H1 (cell line): ENCODE measurements at regions not wholly inside any gene's neighbourhood (a gene's known extent, or its start where the extent isn't known, plus 50 kb on each side); places are given as distances from the start of the nearest gene placed in this dataset.

Experiments
- CTCF ChIA-PET: fragments of 300-600 bp; sonication (Branson Sonifier 250); formaldehyde crosslinking; loops from one replicate; lab custom pipeline; 2021; ENCODE audit not compliant: partially characterized antibody; lab: Charles Lee
- POLR2A ChIA-PET: fragments of 300-600 bp; sonication (Branson Sonifier 250); formaldehyde crosslinking; loops from one replicate; lab custom pipeline; 2021; ENCODE audit warnings: inconsistent platforms; ENCODE audit not compliant: partially characterized antibody; lab: Charles Lee
- DNase-seq, 2 experiments: peaks; one replicate each; pipeline versions ENCODE4 v3.0.0 to v3.0.0-alpha.2; 2010 to 2022; ENCODE audit warnings: low spot score in 2 of 2, low read depth in 1 of 2, mixed read lengths in 1 of 2
- FAIRE-seq: peaks from 2 replicates; lab custom pipeline; 2011; peaks lifted over from hg19 to GRCh38; lab: Jason Lieb, UNC
- H2AFZ ChIP-seq: 2 replicates; pipeline ENCODE4 v1.8.1; 2012; ENCODE audit warnings: low read length, inconsistent platforms
- H2AK5ac ChIP-seq: 2 replicates; pipeline ENCODE4 v1.6.1; 2013; ENCODE audit warnings: low read depth, low read length
- H2BK120ac ChIP-seq: replicated peaks from 2 replicates; pipeline ENCODE3; 2013; ENCODE audit warnings: low read depth, low read length, inconsistent platforms
- H2BK12ac ChIP-seq: 2 replicates; pipeline ENCODE4 v1.6.1; 2013; ENCODE audit warnings: low read depth, low read length
- H2BK15ac ChIP-seq: 2 replicates; pipeline ENCODE4 v1.6.1; 2013; ENCODE audit warnings: low read length
- H2BK20ac ChIP-seq: 2 replicates; pipeline ENCODE4 v1.6.1; 2013; ENCODE audit warnings: low read length
- H2BK5ac ChIP-seq: 2 replicates; pipeline ENCODE4 v1.6.1; 2013; ENCODE audit warnings: low read depth, low read length
- H3K14ac ChIP-seq: 2 replicates; pipeline ENCODE4 v1.6.1; 2013; ENCODE audit warnings: inconsistent platforms; ENCODE audit not compliant: insufficient read length
- H3K18ac ChIP-seq: 2 replicates; pipeline ENCODE4 v1.6.1; 2013; ENCODE audit warnings: low read length; ENCODE audit errors: extremely low read depth
- H3K23ac ChIP-seq: 2 replicates; pipeline ENCODE4 v1.6.1; 2013; ENCODE audit warnings: inconsistent platforms; ENCODE audit not compliant: insufficient read length
- H3K23me2 ChIP-seq: 2 replicates; pipeline ENCODE4 v1.6.1; 2013; ENCODE audit warnings: low read depth, low read length
- H3K27ac ChIP-seq: 2 replicates; pipeline ENCODE4 v1.6.1; 2011; ENCODE audit warnings: low read depth, low read length, inconsistent platforms
- H3K27me3 ChIP-seq, 4 experiments: replicated peaks in 1 of 4; 1 replicate in 1 of 4; 2 replicates in 3 of 4; pipeline versions ENCODE4 v1.6.1 to v1.8.1; 2011 to 2013; ENCODE audit warnings: low read length in 3 of 4, mild to moderate bottlenecking in 3 of 4, inconsistent platforms in 2 of 4, mixed read lengths in 2 of 4, moderate library complexity in 1 of 4; ENCODE audit not compliant: control insufficient read depth in 3 of 4, insufficient read depth in 3 of 4; ENCODE audit errors: extremely low read depth in 1 of 4
- H3K36me3 ChIP-seq, 4 experiments: 2 replicates each; pipeline versions ENCODE4 v1.6.1 to v1.8.1; 2011 to 2013; ENCODE audit warnings: mild to moderate bottlenecking in 4 of 4, low read length in 3 of 4, moderate library complexity in 2 of 4, control low read depth in 1 of 4, inconsistent platforms in 1 of 4; ENCODE audit not compliant: insufficient read depth in 4 of 4, control insufficient read depth in 2 of 4
- H3K4ac ChIP-seq: replicated peaks from 2 replicates; pipeline ENCODE3; 2013; ENCODE audit warnings: low read length, low read depth, mixed read lengths, inconsistent platforms; ENCODE audit not compliant: insufficient read length
- H3K4me1 ChIP-seq, 4 experiments: replicated peaks in 1 of 4; 1 replicate in 1 of 4; 2 replicates in 3 of 4; pipeline versions ENCODE4 v1.6.1 to v1.8.1; 2011 to 2013; ENCODE audit warnings: low read length in 3 of 4, inconsistent platforms in 2 of 4, mixed read lengths in 1 of 4; ENCODE audit not compliant: insufficient read depth in 4 of 4, control insufficient read depth in 3 of 4
- H3K4me2 ChIP-seq, 2 experiments: 2 replicates each; pipeline versions ENCODE4 v1.6.1 to v1.8.1; 2011 to 2013; ENCODE audit warnings: low read depth in 2 of 2, low read length in 2 of 2, control low read depth in 1 of 2, inconsistent platforms in 1 of 2, mild to moderate bottlenecking in 1 of 2; ENCODE audit not compliant: insufficient read depth in 1 of 2
- H3K4me3 ChIP-seq, 4 experiments: fragments of 200-600, 300-600 bp in 1 of 4; sonication (generic), shearing (Covaris generic), sonication (Bioruptor Twin) in 1 of 4; 2 replicates each; pipeline versions ENCODE4 v1.5.1 to v1.8.1; 2011 to 2016; ENCODE audit warnings: low read length in 4 of 4, low read depth in 3 of 4, control low read depth in 2 of 4, inconsistent platforms in 2 of 4, mild to moderate bottlenecking in 2 of 4, mixed read lengths in 1 of 4, moderate library complexity in 1 of 4; ENCODE audit not compliant: insufficient read depth in 2 of 4; ENCODE audit errors: extremely low read depth in 1 of 4
- H3K56ac ChIP-seq: replicated peaks from 2 replicates; pipeline ENCODE3; 2013; ENCODE audit warnings: low read depth, mild to moderate bottlenecking, mixed read lengths, low read length, inconsistent platforms; ENCODE audit not compliant: insufficient read length
- H3K79me1 ChIP-seq: 2 replicates; pipeline ENCODE4 v1.6.1; 2013; ENCODE audit warnings: low read depth, low read length, control low read depth
- H3K79me2 ChIP-seq, 2 experiments: 2 replicates each; pipeline versions ENCODE4 v1.6.1 to v1.8.1; 2012 to 2013; ENCODE audit warnings: low read length in 2 of 2, mild to moderate bottlenecking in 2 of 2, inconsistent platforms in 1 of 2; ENCODE audit not compliant: insufficient read depth in 2 of 2, control insufficient read depth in 1 of 2
- H3K9ac ChIP-seq, 4 experiments: replicated peaks in 1 of 4; 1 replicate in 1 of 4; 2 replicates in 3 of 4; pipeline versions ENCODE4 v1.6.1 to v1.8.1; 2011 to 2013; ENCODE audit warnings: low read depth in 3 of 4, low read length in 3 of 4, control low read depth in 2 of 4, mild to moderate bottlenecking in 2 of 4, moderate library complexity in 2 of 4, inconsistent platforms in 1 of 4; ENCODE audit errors: extremely low read depth in 1 of 4
- H3K9me3 ChIP-seq, 2 experiments: 2 replicates each; pipeline versions ENCODE4 v1.6.1 to v1.8.1; 2012 to 2013; ENCODE audit warnings: mild to moderate bottlenecking in 2 of 2, moderate library complexity in 2 of 2, control low read depth in 1 of 2, inconsistent platforms in 1 of 2, low read depth in 1 of 2, low read length in 1 of 2, mixed read lengths in 1 of 2; ENCODE audit not compliant: insufficient read depth in 2 of 2
- H4K20me1 ChIP-seq, 2 experiments: replicated peaks in 1 of 2; 2 replicates each; pipeline versions ENCODE3 to v1.8.1; 2011 to 2013; ENCODE audit warnings: inconsistent platforms in 2 of 2, low read length in 2 of 2, mild to moderate bottlenecking in 1 of 2; ENCODE audit not compliant: insufficient read depth in 2 of 2, control insufficient read depth in 1 of 2
- H4K5ac ChIP-seq: 2 replicates; pipeline ENCODE4 v1.6.1; 2013; ENCODE audit warnings: low read length, low read depth, mixed read lengths, inconsistent platforms; ENCODE audit not compliant: insufficient read length
- H4K8ac ChIP-seq: 2 replicates; pipeline ENCODE4 v1.8.0; 2013; ENCODE audit warnings: mild to moderate bottlenecking, moderate library complexity, low read length, inconsistent platforms; ENCODE audit not compliant: insufficient read depth; ENCODE audit errors: extremely low read depth
- H4K91ac ChIP-seq: replicated peaks from 2 replicates; pipeline ENCODE3; 2013; ENCODE audit warnings: low read length, mixed read lengths, inconsistent platforms; ENCODE audit not compliant: insufficient read length
- BRCA1 ChIP-seq: IDR thresholded peaks from 2 replicates; pipeline ENCODE4 v1.6.1; 2012; ENCODE audit warnings: low read depth, low read length, improper control_type of control experiment
- FOSL1 ChIP-seq: IDR thresholded peaks from 2 replicates; pipeline ENCODE4 v1.6.1; 2011; ENCODE audit warnings: mild to moderate bottlenecking, low read depth, low read length, moderate library complexity; ENCODE audit not compliant: insufficient read depth
- HDAC2 ChIP-seq, 2 experiments: fragments of 300-600 bp in 1 of 2; sonication (generic) in 1 of 2; IDR thresholded peaks; 2 replicates each; pipeline ENCODE4 v1.6.1; 2011 to 2012; ENCODE audit warnings: low read depth in 2 of 2, low read length in 2 of 2, mild to moderate bottlenecking in 2 of 2, moderate library complexity in 2 of 2, borderline replicate concordance in 1 of 2, inconsistent platforms in 1 of 2
- JUND ChIP-seq: IDR thresholded peaks from 2 replicates; pipeline ENCODE4 v1.6.1; 2011; ENCODE audit warnings: mild to moderate bottlenecking, improper control_type of control experiment, low read length
- NANOG ChIP-seq: IDR thresholded peaks from 2 replicates; pipeline ENCODE4 v1.6.1; 2011; ENCODE audit warnings: low read length, low read depth, mild to moderate bottlenecking, inconsistent platforms; ENCODE audit not compliant: insufficient read depth, poor library complexity, severe bottlenecking
- RAD21 ChIP-seq, 2 experiments: IDR thresholded peaks in 1 of 2; conservative IDR thresholded peaks in 1 of 2; 2 replicates each; pipeline ENCODE4 v1.6.1; 2011; ENCODE audit warnings: low read depth in 2 of 2, low read length in 2 of 2, improper control_type of control experiment in 1 of 2, inconsistent platforms in 1 of 2, mild to moderate bottlenecking in 1 of 2, moderate library complexity in 1 of 2
- RXRA ChIP-seq: IDR thresholded peaks from 2 replicates; pipeline ENCODE4 v1.6.1; 2011; ENCODE audit warnings: low read depth, mild to moderate bottlenecking, low read length, moderate library complexity; ENCODE audit not compliant: insufficient read depth
- SAP30 ChIP-seq: fragments of 300-600 bp; sonication (generic); IDR thresholded peaks from 2 replicates; pipeline ENCODE4 v1.7.1; 2012; ENCODE audit warnings: low read length, moderate library complexity, mild to moderate bottlenecking, inconsistent platforms; ENCODE audit not compliant: insufficient read depth, insufficient replicate concordance
- SIN3A ChIP-seq, 2 experiments: IDR thresholded peaks in 1 of 2; conservative IDR thresholded peaks in 1 of 2; 2 replicates each; pipeline ENCODE4 v1.6.1; 2011 to 2012; ENCODE audit warnings: low read length in 2 of 2, improper control_type of control experiment in 1 of 2, low read depth in 1 of 2, mild to moderate bottlenecking in 1 of 2
- SP1 ChIP-seq: IDR thresholded peaks from 2 replicates; pipeline ENCODE4 v1.6.1; 2011; ENCODE audit warnings: low read depth, low read length
- SP4 ChIP-seq: IDR thresholded peaks from 2 replicates; pipeline ENCODE4 v1.6.1; 2012; ENCODE audit warnings: low read length, inconsistent platforms
- WGBS, 2 experiments: shearing (Covaris generic) in 1 of 2; methylation state at CpG; one replicate each; pipeline versions ENCODE4 v1.1.6 to v1.1.7; 2013 to 2015; ENCODE audit warnings: low lambda C conversion rate in 2 of 2, mixed read lengths in 2 of 2, inconsistent platforms in 1 of 2, low coverage in 1 of 2, missing lambda C conversion rate in 1 of 2; ENCODE audit not compliant: insufficient replicate concordance in 2 of 2, insufficient coverage in 1 of 2, insufficient read length in 1 of 2; ENCODE audit errors: extremely low coverage in 1 of 2, missing lambda C conversion rate in 1 of 2; 5-methylcytosine and 5-hydroxymethylcytosine counted together
- TF ChIP-seq, protein P1 (sequence below): IDR thresholded peaks from 2 replicates; pipeline ENCODE4 v1.6.1; 2012; ENCODE audit warnings: low read length, inconsistent platforms

DNA sequence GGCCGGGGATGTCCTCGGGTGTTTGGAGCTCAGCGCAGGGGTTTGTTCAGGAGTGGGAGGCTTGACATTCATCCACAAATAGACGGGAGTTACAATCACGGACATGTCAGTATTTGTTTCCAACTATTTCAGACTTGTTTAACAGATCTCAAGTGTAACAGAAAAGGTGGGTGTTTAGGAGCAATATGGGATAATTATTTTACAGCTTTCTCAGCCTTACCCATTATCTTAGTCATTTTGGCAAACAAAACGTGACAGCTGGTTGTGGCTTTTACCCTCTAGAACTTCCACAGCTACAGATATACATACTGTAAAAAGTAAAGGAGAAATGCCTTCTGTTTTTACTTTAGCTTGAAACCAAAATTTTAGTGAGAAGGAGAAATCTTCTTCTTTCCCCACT lies 178.7 kb upstream of the TMEM45B start:
- FAIRE-seq, result no peak
- Histone ChIP-seq H4K20me1 (no peaks in the 10 kb centered on the region), H3K4me2 (no peak overlapping the region), H2BK120ac (no peak overlapping the region), H2BK5ac (no peak overlapping the region), H3K9ac (no peak overlapping the region), H3K79me1 (no peaks in the 10 kb centered on the region), H3K4me1 (no peaks in the 10 kb centered on the region), H3K56ac (no peak overlapping the region), H3K4ac (no peak overlapping the region), H2BK15ac (no peak overlapping the region), H3K27ac (no peak overlapping the region), H3K36me3 (no peaks in the 10 kb centered on the region), H2AFZ (no peak overlapping the region), H3K23me2 (no peaks in the 10 kb centered on the region), H3K9me3 (no peaks in the 10 kb centered on the region; a peak in 1 of 4 replicates), H4K5ac (no peak overlapping the region), H3K14ac (no peak overlapping the region), H3K4me3 (no peak overlapping the region), H3K27me3 (no peaks in the 10 kb centered on the region), H4K91ac (no peak overlapping the region), H3K18ac (no peak overlapping the region), H3K23ac (no peak overlapping the region), H3K79me2 (no peaks in the 10 kb centered on the region), H4K8ac (no peak overlapping the region), H2AK5ac (no peak overlapping the region), H2BK12ac (no peak overlapping the region), H2BK20ac (no peak overlapping the region)
- no peak for DNase-seq
- ChIA-PET CTCF (interaction anchor here (1.0 kb wide), 2 partner anchors 54 to 87 kb away, joined by 3 read pairs; no protein-coding TSS in a partner anchor), POLR2A (no interaction called here)
- 92% methylated on average over 6 of the region's 6 CpGs; no CpG with 5 or more reads in 1 of the 2 experiments for WGBS, 2 experiments
- no peak for TF ChIP-seq RAD21 (IDR thresholded peaks at IDR 0.05 in 1 of 2, conservative IDR thresholded peaks at IDR 0.05 in 1 of 2; ENCODE audit: low read depth in 2 of 2, low read length in 2 of 2)
- no peak for TF ChIP-seq HDAC2 (IDR thresholded peaks at IDR 0.05; ENCODE audit: borderline replicate concordance in 1 of 2, low read depth in 2 of 2, low read length in 2 of 2)
- no peak for TF ChIP-seq SP1
- TF ChIP-seq NANOG, result no peak
- no peak for TF ChIP-seq SAP30
- TF ChIP-seq SP4, result no peak
- no peak for TF ChIP-seq BRCA1
- TF ChIP-seq RXRA, result no peak
- TF ChIP-seq SIN3A (conservative IDR thresholded peaks at IDR 0.05 in 1 of 2, IDR thresholded peaks at IDR 0.05 in 1 of 2; ENCODE audit: low read depth in 1 of 2, low read length in 2 of 2), result no peak
- TF ChIP-seq, protein P1, sequence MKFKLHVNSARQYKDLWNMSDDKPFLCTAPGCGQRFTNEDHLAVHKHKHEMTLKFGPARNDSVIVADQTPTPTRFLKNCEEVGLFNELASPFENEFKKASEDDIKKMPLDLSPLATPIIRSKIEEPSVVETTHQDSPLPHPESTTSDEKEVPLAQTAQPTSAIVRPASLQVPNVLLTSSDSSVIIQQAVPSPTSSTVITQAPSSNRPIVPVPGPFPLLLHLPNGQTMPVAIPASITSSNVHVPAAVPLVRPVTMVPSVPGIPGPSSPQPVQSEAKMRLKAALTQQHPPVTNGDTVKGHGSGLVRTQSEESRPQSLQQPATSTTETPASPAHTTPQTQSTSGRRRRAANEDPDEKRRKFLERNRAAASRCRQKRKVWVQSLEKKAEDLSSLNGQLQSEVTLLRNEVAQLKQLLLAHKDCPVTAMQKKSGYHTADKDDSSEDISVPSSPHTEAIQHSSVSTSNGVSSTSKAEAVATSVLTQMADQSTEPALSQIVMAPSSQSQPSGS, result no peak
- TF ChIP-seq FOSL1, result no peak
- no peak for TF ChIP-seq JUND
